ENCODE measurements at regions not wholly inside any gene's neighbourhood (a gene's known extent, or its start where the extent isn't known, plus 50 kb on each side); places are given as distances from the start of the nearest gene placed in this dataset.
A peak's percentile ranks its signal among the peaks of the same experiment; 100 is the strongest.
"Not testable (repeated sequence)": the region's sequence is repeated elsewhere in the genome, so short reads cannot be mapped to it uniquely, and the experiment has no call there.

DNA sequence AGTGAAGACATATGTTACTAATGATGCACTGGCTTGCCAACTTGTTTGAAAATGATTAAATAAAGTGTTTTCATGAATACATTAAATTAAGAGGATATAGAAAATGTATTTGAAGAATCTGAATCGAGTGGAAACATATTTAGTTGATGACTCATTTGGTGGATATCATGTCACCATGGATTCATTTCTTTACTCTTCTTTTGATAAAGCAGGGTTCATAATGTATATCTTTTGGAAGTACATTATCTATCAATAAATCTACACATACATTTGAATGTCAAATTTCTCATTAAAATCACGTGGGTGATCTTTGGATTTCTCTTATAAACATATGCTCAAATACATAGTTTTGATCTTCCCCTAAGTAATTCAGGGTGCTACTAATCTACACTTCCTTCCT lies 1148.1 kb upstream of the ACO1 start:
- DNase-seq: no peak

DNA sequence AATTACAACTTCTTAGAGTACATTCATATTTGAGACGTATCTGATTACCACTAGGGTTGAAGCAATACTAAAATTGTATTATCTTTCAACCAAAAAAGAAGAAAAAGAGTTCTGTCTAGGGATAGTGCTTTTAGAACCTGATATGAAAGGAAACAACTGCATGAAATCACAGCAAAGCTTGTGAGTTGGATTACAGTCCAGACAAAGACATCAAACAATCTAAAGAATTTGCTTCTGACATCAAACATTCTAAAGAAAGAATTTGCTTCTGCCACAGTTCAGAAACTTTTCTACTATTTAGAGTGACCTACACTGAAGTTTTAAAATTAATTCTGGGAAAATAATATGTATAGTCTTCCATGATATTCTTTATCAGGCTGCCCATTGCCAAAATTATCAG lies 1141.1 kb upstream of the ACO1 start:
- no peak for DNase-seq

GRCh38 chr9:31248156-31248555 lies 1136.3 kb upstream of the ACO1 start:
- DNase-seq: no peak

DNA sequence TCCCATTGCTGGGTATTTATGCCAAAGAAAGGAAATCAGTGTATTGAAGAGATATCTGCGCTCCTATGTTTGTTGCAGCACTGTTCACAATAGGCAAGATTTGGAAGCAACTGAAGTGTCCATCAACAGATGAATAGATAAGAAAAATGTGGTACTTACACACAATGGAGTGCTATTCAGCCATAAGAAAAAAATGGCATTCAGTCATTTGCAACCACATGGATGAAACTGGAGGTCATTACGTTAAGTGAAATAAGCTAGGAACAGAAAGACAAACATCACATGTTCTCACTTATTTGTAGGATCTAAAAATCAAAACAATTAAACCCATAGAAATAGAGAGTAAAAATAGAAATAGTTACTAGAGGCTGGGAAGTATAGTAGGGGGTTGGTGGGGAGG lies 1133.1 kb upstream of the ACO1 start:
- no peak for DNase-seq

- no peak for DNase-seq
These were observed 1130.4 kb upstream of the ACO1 start for GRCh38 chr9:31253800-31254762.

- no peak for DNase-seq
These were observed 1129.2 kb upstream of the ACO1 start for GRCh38 chr9:31255211-31255610.

DNA sequence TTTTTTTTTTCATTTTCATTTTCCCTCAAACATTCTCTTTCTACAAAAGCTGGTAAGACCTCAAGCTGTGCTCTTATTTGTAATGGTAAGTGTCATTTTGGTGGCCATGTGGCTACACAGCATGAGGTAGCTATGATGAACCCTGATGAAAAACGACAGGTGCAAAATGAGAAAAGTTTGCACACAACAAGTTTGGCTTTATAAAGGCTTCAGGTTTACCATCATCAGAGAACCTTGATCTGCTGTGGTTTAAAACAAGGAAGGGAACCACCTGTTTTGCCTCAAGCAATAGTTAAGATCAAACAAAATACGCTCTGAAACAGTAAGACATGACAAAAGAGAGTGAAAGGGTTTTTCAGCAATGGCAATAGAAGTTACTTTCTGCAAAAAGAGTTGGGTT lies 1124.6 kb upstream of the ACO1 start:
- DNase-seq: no peak

DNA sequence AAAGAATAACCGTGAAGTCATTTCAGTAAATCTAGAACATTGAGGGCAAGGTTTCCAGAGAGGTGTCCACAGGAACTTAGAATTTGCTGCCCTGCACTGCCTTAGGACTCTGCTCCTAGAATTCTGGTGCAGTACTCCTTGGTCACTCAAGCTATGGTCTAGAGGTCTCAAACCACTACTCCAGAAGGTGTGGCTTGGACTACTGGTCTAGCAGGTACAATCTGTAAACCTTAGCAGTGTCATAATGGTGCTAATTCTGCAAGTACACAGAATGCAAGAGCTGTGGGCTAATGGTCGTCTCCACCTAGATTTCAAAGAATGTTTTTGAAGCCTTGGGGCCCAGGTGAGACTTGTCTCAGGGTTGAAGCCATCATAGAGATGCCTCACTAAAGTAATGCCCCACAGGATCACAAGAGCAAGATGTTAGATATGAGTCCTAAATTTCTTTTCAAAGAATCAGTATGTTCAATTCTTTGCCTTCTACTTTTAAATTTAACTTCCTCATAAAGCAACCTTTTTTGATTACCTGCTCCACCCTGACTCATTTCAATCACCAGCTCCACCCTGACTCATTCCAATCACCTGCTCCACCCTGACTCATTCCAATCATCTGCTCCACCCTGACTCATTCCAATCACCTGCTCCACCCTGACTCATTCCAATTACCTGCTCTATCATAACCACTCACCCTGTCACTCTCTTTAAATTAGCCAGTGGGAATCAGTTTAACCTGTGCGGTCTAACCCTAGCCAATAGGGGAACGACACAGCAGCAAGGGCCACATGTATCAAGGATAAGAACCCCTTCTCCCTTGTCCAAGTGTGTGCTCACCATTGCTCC lies 1111.8 kb upstream of the ACO1 start:
- peak; percentile 55 for DNase-seq

DNA sequence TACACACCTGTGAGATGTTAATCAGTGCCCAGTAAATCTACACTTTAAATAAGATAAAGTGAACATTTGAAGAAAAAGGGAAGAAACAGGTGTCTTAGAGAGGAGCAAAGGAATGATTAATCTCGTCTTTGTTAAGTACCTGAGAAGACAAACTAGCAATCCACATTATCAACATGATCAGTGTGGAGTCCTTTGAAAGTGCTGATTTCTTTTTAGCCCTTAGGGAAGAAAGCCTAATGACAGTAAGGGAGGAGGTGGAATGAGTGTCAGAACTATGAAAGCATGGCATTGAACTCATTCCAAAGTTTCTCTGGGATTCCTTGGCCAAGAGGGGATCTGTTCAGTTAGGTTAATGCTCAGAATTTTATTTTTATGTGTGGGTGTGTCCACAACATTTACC lies 1109.0 kb upstream of the ACO1 start:
- no peak for DNase-seq

DNA sequence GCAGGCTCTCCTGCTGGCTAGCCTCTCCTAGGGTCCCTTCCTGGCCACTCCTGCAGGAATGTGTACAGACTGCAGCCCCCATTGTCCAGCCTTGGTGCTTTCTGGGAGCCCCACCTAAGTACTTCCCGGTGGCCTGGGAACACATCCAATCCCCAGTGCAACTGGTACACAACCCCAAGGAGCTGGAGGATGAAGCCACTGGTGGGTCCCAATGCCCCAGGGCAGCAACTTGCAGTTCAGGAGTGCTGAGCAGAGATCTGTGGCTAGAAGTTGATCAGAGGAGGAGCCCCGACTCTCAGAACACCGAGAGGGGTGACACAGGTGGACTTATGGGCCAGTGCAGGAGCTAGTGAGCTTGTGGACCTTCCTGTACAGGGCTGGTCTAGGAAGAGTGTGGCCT lies 1093.7 kb upstream of the ACO1 start:
- no peak for DNase-seq

- DNase-seq: no peak
These were observed 1081.6 kb upstream of the ACO1 start for GRCh38 chr9:31302620-31303418.

GRCh38 chr9:31304576-31304975 lies 1079.9 kb upstream of the ACO1 start:
- peak; percentile 22 for DNase-seq

- DNase-seq: no peak
These were observed 1070.2 kb upstream of the ACO1 start for GRCh38 chr9:31314241-31314640.

DNA sequence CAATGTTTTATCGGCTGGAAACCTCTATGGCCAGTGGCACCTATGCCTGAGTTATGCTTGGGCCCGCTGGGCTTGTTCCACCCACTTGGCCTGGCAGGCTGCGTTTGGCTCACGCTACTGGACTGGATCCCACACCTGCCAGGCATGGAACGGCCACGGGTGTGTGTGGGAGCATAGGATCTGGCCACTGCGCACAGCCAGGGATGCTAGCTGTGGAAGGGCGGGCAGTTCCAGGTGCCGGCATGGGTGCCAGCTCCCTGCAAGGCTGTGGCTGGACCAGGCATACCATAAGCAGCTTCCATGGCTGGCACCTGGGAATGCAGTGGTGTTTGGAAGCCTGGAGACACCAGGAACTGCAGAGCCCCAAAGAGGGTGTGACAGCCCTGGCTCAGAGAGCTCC lies 1063.9 kb upstream of the ACO1 start:
- DNase-seq: no peak

- DNase-seq: no peak
These were observed 1063.2 kb upstream of the ACO1 start for GRCh38 chr9:31321256-31321655.

DNA sequence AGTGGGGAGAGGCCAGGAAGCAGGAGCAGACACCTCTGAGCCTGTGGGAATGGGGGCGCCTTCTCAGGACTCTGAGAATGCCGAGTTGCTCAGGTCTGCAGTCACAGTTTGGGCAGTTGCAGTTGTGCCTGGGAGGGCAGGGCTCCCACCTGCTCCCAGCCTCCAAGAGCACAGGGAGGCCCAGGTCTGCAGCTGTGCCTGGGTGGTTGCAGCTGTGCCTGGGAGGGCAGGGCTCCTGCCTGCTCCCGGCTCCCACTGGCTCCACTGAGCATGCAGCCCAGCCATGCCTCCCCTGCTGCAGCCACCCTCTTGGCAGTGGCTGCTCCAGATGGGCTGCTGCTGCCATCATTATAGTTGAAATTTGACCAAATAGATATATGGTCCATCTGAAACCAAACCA lies 1062.8 kb upstream of the ACO1 start:
- DNase-seq: no peak

GRCh38 chr9:31323726-31324444 lies 1060.6 kb upstream of the ACO1 start:
- DNase-seq: peak; percentile 56

DNA sequence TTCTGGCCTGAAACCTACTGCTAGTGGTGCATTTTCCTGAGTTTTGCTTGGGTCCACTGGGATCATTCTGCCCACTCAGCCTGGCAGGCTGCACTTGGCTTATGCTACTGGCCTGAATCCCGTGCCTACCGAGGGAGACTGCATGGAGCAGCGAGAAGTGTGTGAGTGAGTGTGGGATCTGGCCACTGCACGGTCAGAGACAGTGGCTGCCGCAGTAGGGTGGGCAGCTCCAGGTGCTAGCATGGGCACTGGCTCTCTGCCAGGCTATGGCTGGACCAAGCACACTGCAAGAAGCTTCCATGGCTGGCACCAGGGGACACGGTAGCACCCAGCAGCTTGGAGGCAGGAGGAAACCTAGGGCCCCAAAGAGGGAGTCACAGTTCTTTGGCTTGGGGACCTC lies 1058.7 kb upstream of the ACO1 start:
- DNase-seq: no peak

DNA sequence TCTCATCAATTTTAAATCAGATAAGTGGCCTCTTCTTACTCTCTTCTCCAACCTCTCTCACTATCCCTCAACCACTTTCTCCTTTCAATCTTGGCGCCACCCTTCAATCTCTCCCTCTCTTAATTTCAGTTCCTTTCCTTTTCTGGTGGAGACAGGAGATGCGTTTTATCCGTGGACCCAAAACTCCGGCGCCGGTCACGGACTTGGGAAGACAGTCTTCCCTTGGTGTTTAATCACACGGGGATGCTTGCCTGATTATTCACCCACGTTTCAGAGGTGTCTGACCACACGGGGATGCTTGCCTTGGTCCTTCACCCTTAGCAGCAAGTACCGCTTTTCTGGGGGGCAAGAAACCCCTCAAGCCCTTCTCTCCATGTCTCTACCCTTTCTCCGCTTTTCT lies 1057.6 kb upstream of the ACO1 start:
- not testable (repeated sequence) for DNase-seq

DNA sequence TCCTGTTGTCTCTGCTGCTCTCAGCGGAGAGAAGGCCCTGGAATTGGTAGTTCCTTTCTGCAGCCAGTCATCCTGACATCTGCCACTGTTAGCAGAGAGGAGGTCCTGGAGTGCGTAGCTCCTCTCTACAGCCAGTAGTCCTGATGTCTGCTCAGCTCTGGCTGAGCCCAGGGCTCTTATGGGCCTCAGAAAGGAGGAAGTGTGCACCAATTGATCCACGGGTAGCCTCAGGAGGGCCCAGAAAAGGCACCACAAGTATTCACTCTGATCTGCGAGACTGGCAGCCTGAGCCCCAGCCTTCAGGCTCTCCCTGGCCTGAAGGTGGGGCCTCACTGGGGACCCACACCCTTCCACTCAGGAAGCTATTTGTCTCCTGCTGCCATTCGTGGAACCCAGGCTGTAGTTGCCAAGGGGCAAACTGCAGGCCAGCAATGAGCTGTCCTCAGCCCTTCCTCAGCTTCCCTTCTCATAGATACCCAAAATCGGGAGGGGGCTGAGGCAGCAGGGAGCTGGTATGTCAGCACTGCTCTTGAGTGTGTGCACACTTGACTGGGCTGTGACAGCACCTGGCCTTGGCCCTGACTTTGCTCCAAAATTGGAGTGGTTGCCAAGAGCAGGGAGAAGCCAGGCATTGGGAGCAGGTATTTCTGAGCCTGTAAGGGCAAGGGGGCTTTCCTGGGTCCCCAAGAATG lies 1049.5 kb upstream of the ACO1 start:
- DNase-seq: no peak

GRCh38 chr9:31335529-31336234 lies 1048.8 kb upstream of the ACO1 start:
- DNase-seq: no peak
